Esophagus mucosa (tissue), 1 donor: ENCODE measurements at regions not wholly inside any gene's neighbourhood (a gene's known extent, or its start where the extent isn't known, plus 50 kb on each side); places are given as distances from the start of the nearest gene placed in this dataset.
"Not testable (repeated sequence)": the region's sequence is repeated elsewhere in the genome, so short reads cannot be mapped to it uniquely, and the experiment has no call there.

Experiments
- ATAC-seq: fragments of 200-7000 bp; cut with Tn5 transposase; one replicate; pipeline ENCODE4 v1.9.1; 2020
- donor health status: DM: yes; HTN: yes; CAD: no.

GRCh38 chr1:215287362-215287761 lies 204.8 kb downstream of the KCNK2 start:
- no peak for ATAC-seq

- no peak for ATAC-seq
Observed at GRCh38 chr1:215290018-215290417, 207.5 kb downstream of the KCNK2 start.

GRCh38 chr1:215292932-215293331 lies 210.4 kb downstream of the KCNK2 start:
- ATAC-seq, result no peak

- no peak for ATAC-seq
Observed at GRCh38 chr1:215306426-215306825, 223.9 kb downstream of the KCNK2 start.

- no peak for ATAC-seq
Observed at GRCh38 chr1:215321802-215322201, 239.3 kb downstream of the KCNK2 start.

GRCh38 chr1:215323992-215324391 lies 241.5 kb downstream of the KCNK2 start:
- ATAC-seq, result not testable (repeated sequence)

GRCh38 chr1:215330426-215330825 lies 236.7 kb upstream of the KCTD3 start:
- ATAC-seq, result no peak

- ATAC-seq, result no peak
Observed at GRCh38 chr1:215344539-215344938, 222.6 kb upstream of the KCTD3 start.

- no peak for ATAC-seq
Observed at GRCh38 chr1:215345208-215345607, 221.9 kb upstream of the KCTD3 start.

- no peak for ATAC-seq
Observed at GRCh38 chr1:215345766-215346165, 221.3 kb upstream of the KCTD3 start.

- no peak for ATAC-seq
Observed at GRCh38 chr1:215357901-215358300, 209.2 kb upstream of the KCTD3 start.

GRCh38 chr1:215358356-215358755 lies 208.7 kb upstream of the KCTD3 start:
- no peak for ATAC-seq

GRCh38 chr1:215360031-215360430 lies 207.1 kb upstream of the KCTD3 start:
- no peak for ATAC-seq

- ATAC-seq, result no peak
Observed at GRCh38 chr1:215360758-215361157, 206.3 kb upstream of the KCTD3 start.

- no peak for ATAC-seq
Observed at GRCh38 chr1:215375381-215375780, 191.7 kb upstream of the KCTD3 start.

- ATAC-seq, result no peak
Observed at GRCh38 chr1:215376544-215377264, 190.4 kb upstream of the KCTD3 start.

GRCh38 chr1:215377746-215378145 lies 189.4 kb upstream of the KCTD3 start:
- ATAC-seq, result no peak

GRCh38 chr1:215380566-215380965 lies 186.5 kb upstream of the KCTD3 start:
- ATAC-seq, result no peak

GRCh38 chr1:215393476-215393875 lies 173.6 kb upstream of the KCTD3 start:
- no peak for ATAC-seq

GRCh38 chr1:215394084-215394991 lies 172.8 kb upstream of the KCTD3 start:
- no peak for ATAC-seq

GRCh38 chr1:215397106-215397505 lies 170.0 kb upstream of the KCTD3 start:
- ATAC-seq, result no peak

- no peak for ATAC-seq
Observed at GRCh38 chr1:215397843-215398242, 169.3 kb upstream of the KCTD3 start.

GRCh38 chr1:215399787-215400186 lies 167.3 kb upstream of the KCTD3 start:
- no peak for ATAC-seq

GRCh38 chr1:215400741-215401140 lies 166.4 kb upstream of the KCTD3 start:
- ATAC-seq, result no peak
